ENCODE measurements at regions not wholly inside any gene's neighbourhood (a gene's known extent, or its start where the extent isn't known, plus 50 kb on each side); places are given as distances from the start of the nearest gene placed in this dataset.

DNA sequence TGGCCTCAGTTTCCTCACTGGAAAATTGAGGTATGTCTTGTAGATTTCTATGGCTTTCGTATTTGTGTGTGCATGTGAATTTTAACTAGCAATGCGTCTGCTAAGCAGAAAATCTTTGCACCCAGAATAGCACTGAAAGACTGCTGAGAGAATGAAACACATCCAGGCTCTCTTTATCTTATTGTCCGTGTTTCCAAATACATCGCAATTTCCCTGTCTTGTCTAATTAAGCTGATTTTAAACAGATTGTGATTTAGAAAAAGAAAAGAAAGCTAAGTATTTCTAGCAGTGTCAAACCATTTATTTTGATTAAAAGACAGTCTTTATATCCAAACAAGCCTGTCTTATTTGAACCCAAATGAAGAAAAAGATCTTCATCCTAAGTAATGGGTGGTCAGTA is 168.6 kb downstream of the PMP22 start:
- TF ChIP-seq, protein P1, sequence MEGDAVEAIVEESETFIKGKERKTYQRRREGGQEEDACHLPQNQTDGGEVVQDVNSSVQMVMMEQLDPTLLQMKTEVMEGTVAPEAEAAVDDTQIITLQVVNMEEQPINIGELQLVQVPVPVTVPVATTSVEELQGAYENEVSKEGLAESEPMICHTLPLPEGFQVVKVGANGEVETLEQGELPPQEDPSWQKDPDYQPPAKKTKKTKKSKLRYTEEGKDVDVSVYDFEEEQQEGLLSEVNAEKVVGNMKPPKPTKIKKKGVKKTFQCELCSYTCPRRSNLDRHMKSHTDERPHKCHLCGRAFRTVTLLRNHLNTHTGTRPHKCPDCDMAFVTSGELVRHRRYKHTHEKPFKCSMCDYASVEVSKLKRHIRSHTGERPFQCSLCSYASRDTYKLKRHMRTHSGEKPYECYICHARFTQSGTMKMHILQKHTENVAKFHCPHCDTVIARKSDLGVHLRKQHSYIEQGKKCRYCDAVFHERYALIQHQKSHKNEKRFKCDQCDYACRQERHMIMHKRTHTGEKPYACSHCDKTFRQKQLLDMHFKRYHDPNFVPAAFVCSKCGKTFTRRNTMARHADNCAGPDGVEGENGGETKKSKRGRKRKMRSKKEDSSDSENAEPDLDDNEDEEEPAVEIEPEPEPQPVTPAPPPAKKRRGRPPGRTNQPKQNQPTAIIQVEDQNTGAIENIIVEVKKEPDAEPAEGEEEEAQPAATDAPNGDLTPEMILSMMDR (IDR thresholded peaks at IDR 0.05) = no peak
- no peak for DNase-seq (ENCODE audit: low spot score)
- ATAC-seq (ENCODE audit: low FRiP score) = no peak

DNA sequence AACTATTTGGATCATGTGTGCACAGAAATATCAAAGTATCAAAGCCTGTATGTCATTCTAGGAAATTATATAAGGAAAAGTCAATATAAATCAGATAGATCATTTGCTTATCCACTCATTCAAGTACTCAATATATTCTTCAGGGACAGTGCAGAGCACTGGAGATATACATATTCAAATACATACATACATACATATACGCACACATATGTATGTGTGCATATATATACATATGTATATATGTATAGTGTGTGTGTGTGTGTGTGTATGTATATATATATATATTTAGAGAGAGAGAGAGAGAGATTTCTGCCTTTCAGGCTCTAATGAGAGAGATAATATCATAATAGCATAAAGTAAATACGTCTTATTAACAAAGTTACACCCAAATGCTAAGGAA is 169.2 kb downstream of the PMP22 start:
- ATAC-seq (ENCODE audit: low FRiP score) (no peak), DNase-seq (ENCODE audit: low spot score) (no peak)
- TF ChIP-seq, protein P1 (IDR thresholded peaks at IDR 0.05) = no peak

DNA sequence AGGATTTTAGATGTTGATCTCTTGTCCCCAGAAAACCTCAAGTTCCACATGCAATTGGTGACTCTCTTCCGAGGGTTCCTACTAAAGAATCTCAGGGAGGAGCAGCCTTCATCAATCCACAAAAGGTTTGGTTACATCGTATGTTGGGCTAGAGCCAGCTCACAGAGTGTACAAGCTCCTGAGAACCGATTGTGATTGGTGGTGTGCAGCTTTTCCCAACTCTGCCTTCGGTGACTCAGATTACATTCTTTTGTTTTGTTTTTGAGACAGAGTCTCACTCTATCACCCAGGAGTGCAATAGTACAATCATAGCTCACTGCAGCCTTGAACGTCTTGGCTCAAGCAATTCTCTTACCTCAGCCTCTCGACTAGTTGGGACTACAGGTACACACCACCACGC is 172.4 kb downstream of the PMP22 start:
- ATAC-seq (ENCODE audit: low FRiP score) (no peak), DNase-seq (ENCODE audit: low spot score) (no peak)
- TF ChIP-seq, protein P1 (IDR thresholded peaks at IDR 0.05) = no peak

DNA sequence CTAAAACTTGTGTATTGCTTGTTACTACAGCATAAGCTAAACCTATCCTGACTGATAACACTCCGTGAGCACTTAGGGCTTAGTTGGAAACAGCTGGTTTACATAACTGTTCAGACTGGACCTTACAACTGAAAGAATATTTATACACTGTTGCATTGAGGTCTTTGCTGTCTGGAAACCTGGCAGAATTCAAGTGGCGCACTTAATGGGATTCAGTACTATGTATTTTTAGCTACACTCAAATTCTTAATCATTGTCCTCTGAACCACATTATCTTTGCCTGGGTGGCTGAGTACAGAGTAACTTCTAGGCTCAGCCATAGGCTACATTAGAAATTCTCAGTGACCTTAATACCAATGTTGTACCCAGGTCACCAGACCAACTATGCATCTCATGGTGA is 172.9 kb downstream of the PMP22 start:
- TF ChIP-seq, protein P1 (IDR thresholded peaks at IDR 0.05) = no peak
- ATAC-seq (ENCODE audit: low FRiP score) = no peak
- DNase-seq (ENCODE audit: low spot score) = no peak

DNA sequence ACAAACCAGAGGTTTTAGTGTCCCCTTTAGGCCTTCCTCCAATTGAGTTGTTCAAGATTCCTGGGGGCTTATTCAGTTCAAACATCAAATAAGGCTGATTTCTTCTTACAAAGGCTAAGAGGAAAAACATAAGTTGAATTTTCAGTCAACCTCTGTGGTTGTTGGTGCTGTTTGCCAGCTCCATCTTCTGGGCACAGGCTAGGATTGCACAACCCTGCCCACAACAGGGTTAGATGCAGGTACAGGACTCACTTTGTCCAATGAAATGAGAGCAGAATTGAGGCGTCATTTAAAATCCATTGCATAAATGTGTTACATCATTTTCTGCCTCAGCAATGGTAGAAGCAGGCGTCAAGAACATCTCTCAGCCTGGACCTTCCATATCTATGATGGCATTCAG is 173.3 kb downstream of the PMP22 start:
- TF ChIP-seq, protein P1 (IDR thresholded peaks at IDR 0.05) = no peak
- no peak for ATAC-seq (ENCODE audit: low FRiP score)
- DNase-seq (ENCODE audit: low spot score) = no peak

DNA sequence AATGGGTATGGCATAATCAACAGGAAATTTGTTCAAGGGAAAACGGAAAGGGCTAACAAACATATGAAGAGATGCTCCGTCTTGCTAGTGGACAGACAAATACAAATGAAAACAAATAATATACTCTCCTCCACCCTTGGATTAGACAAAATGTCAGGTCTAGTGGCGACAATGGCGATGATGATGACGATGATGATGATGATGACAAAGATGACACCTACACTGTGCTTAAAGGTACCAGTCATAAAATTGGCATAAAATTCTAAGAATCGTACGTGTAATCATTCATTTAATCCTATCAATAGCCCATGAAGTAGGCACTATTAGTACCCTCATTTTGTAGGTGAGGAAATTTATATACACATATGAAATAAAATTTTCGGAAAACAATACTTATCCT is 174.6 kb downstream of the PMP22 start:
- TF ChIP-seq, protein P1 (IDR thresholded peaks at IDR 0.05) = no peak
- ATAC-seq (ENCODE audit: low FRiP score) = no peak
- no peak for DNase-seq (ENCODE audit: low spot score)

DNA sequence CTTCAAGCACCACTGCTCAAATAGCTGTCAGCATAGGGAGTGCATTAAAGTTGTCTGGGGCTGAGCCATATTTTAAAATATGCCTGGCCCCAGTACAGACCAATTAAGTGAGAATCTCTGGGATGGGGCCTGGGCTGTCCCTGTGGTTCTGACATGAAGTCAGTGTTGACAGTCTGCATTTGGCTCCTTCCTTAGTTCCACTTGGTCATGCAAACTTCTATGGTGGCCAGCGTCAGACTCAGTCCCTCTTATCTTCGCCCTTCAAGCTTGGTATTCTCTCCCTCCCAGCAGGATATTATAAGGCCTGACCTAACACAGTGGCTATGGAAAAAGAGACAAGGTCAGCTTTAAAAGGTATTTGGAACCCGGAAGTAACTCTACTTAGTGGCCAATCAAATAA is 177.2 kb downstream of the PMP22 start:
- no peak for DNase-seq (ENCODE audit: low spot score)
- TF ChIP-seq, protein P1 (IDR thresholded peaks at IDR 0.05) = no peak
- no peak for ATAC-seq (ENCODE audit: low FRiP score)

All from omental fat pad (tissue), 3 donors.